NCI-H2227 (cell line): ENCODE measurements at regions not wholly inside any gene's neighbourhood (a gene's known extent, or its start where the extent isn't known, plus 50 kb on each side); places are given as distances from the start of the nearest gene placed in this dataset.
A peak's percentile ranks its signal among the peaks of the same experiment; 100 is the strongest.
"Not testable (repeated sequence)": the region's sequence is repeated elsewhere in the genome, so short reads cannot be mapped to it uniquely, and the experiment has no call there.

ENCODE experiments used
- DNase-seq: peaks from one replicate; lab custom pipeline; 2025; ENCODE audit not compliant: unreplicated experiment; lab: John Stamatoyannopoulos, UW

GRCh38 chr3:150135287-150135721 lies 164.6 kb upstream of the PFN2 start:
- DNase-seq = no peak

GRCh38 chr3:150133293-150133692 lies 162.6 kb upstream of the PFN2 start:
- DNase-seq = no peak

- DNase-seq = no peak
Measured at GRCh38 chr3:150132101-150132749, 161.5 kb upstream of the PFN2 start.

GRCh38 chr3:150131663-150132062 lies 161.0 kb upstream of the PFN2 start:
- DNase-seq = no peak

GRCh38 chr3:150130404-150131100 lies 159.9 kb upstream of the PFN2 start:
- DNase-seq = no peak

GRCh38 chr3:150129166-150129565 lies 158.5 kb upstream of the PFN2 start:
- DNase-seq = no peak

- DNase-seq = no peak
Measured at GRCh38 chr3:150128126-150128525, 157.4 kb upstream of the PFN2 start.

- no peak for DNase-seq
Measured at GRCh38 chr3:150127011-150127490, 156.4 kb upstream of the PFN2 start.

GRCh38 chr3:150124142-150124541 lies 153.4 kb upstream of the PFN2 start:
- no peak for DNase-seq

GRCh38 chr3:150123249-150123648 lies 152.6 kb upstream of the PFN2 start:
- not testable (repeated sequence) for DNase-seq

- no peak for DNase-seq
Measured at GRCh38 chr3:150118219-150118618, 147.5 kb upstream of the PFN2 start.

GRCh38 chr3:150117076-150117475 lies 146.4 kb upstream of the PFN2 start:
- DNase-seq = no peak

- DNase-seq = no peak
Measured at GRCh38 chr3:150116196-150116595, 145.5 kb upstream of the PFN2 start.

- DNase-seq = peak; percentile 27
Measured at GRCh38 chr3:150114873-150115540, 144.3 kb upstream of the PFN2 start.

GRCh38 chr3:150114273-150114672 lies 143.6 kb upstream of the PFN2 start:
- DNase-seq = no peak

GRCh38 chr3:150110097-150110496 lies 139.4 kb upstream of the PFN2 start:
- DNase-seq = peak; percentile 22

GRCh38 chr3:150107429-150108175 lies 136.9 kb upstream of the PFN2 start:
- DNase-seq = no peak

- DNase-seq = no peak
Measured at GRCh38 chr3:150106740-150107428, 136.2 kb upstream of the PFN2 start.

- DNase-seq = no peak
Measured at GRCh38 chr3:150105886-150106612, 135.4 kb upstream of the PFN2 start.

GRCh38 chr3:150105025-150105424 lies 134.3 kb upstream of the PFN2 start:
- DNase-seq = no peak
